Fibroblast of lung (primary cell): ENCODE measurements at regions not wholly inside any gene's neighbourhood (a gene's known extent, or its start where the extent isn't known, plus 50 kb on each side); places are given as distances from the start of the nearest gene placed in this dataset.

Experiments
- DNase-seq, 2 donors: peaks; one replicate each; pipeline versions ENCODE4 v3.0.0 to v3.0.0-alpha.2; 2010; ENCODE audit warnings: low read depth in 2 of 2
- H2AFZ ChIP-seq: 2 replicates; pipeline ENCODE4 v1.5.1; 2012; ENCODE audit warnings: low read length, control low read depth, inconsistent platforms
- H3K27ac ChIP-seq: 2 replicates; pipeline ENCODE4 v1.5.1; 2011; ENCODE audit warnings: low read length, control low read depth; ENCODE audit not compliant: insufficient read depth
- H3K27me3 ChIP-seq: 2 replicates; pipeline ENCODE4 v1.5.1; 2011; ENCODE audit warnings: mild to moderate bottlenecking, low read length; ENCODE audit not compliant: control insufficient read depth, insufficient read depth
- H3K36me3 ChIP-seq: 2 replicates; pipeline ENCODE4 v1.5.1; 2011; ENCODE audit warnings: low read length; ENCODE audit not compliant: control insufficient read depth, insufficient read depth
- H3K4me1 ChIP-seq: 2 replicates; pipeline ENCODE4 v1.5.1; 2011; ENCODE audit warnings: low read length; ENCODE audit not compliant: control insufficient read depth, insufficient read depth; ENCODE audit errors: extremely low read depth
- H3K4me2 ChIP-seq: 2 replicates; pipeline ENCODE4 v1.5.1; 2011; ENCODE audit warnings: low read length, control low read depth; ENCODE audit not compliant: insufficient read depth; ENCODE audit errors: extremely low read depth
- H3K4me3 ChIP-seq, 4 experiments: fragments of 200-600 bp in 1 of 4; sonication (generic) in 1 of 4; replicated peaks in 1 of 4; 2 replicates each; pipeline ENCODE4 v1.5.1; 2011 to 2016; ENCODE audit warnings: low read length in 4 of 4, low read depth in 3 of 4, mild to moderate bottlenecking in 3 of 4, control low read depth in 2 of 4, inconsistent platforms in 1 of 4, mixed read lengths in 1 of 4; ENCODE audit not compliant: insufficient read depth in 1 of 4; ENCODE audit errors: control extremely low read depth in 1 of 4
- H3K79me2 ChIP-seq: 2 replicates; pipeline ENCODE4 v1.5.1; 2012; ENCODE audit warnings: mild to moderate bottlenecking, low read length, inconsistent platforms; ENCODE audit not compliant: control insufficient read depth, insufficient read depth
- H3K9ac ChIP-seq: 2 replicates; pipeline ENCODE4 v1.5.1; 2011; ENCODE audit warnings: mild to moderate bottlenecking, low read length, control low read depth; ENCODE audit not compliant: insufficient read depth
- H3K9me3 ChIP-seq: 2 replicates; pipeline ENCODE4 v1.5.1; 2012; ENCODE audit warnings: low read depth, low read length; ENCODE audit not compliant: control insufficient read depth, insufficient read depth
- H4K20me1 ChIP-seq: 2 replicates; pipeline ENCODE4 v1.5.1; 2011; ENCODE audit warnings: low read length; ENCODE audit not compliant: control insufficient read depth, insufficient read depth; ENCODE audit errors: extremely low read depth
- CTCF ChIP-seq, 2 donors: IDR thresholded peaks in 1 of 2; conservative IDR thresholded peaks in 1 of 2; 1 replicate in 1 of 2; 2 replicates in 1 of 2; pipeline ENCODE4 v1.5.1; 2011 to 2012; ENCODE audit warnings: low read length in 2 of 2, control low read depth in 1 of 2, inconsistent platforms in 1 of 2, low read depth in 1 of 2, mild to moderate bottlenecking in 1 of 2
- EZH2 ChIP-seq: IDR thresholded peaks from 2 replicates; pipeline ENCODE4 v1.5.1; 2012; ENCODE audit warnings: low read length, control low read depth, mild to moderate bottlenecking; ENCODE audit errors: missing control alignments

GRCh38 chr22:48282804-48283203 lies 1520.4 kb downstream of the TBC1D22A start:
- Histone ChIP-seq H3K9ac (no peak overlapping the region), H4K20me1 (no peaks in the 10 kb centered on the region), H3K4me2 (no peak overlapping the region), H3K79me2 (no peaks in the 10 kb centered on the region), H3K4me1 (no peaks in the 10 kb centered on the region), H3K27ac (no peak overlapping the region), H3K4me3 (no peak overlapping the region), H3K36me3 (no peaks in the 10 kb centered on the region), H3K9me3 (no peaks in the 10 kb centered on the region), H3K27me3 (no peaks in the 10 kb centered on the region), H2AFZ (no peak overlapping the region)
- TF ChIP-seq CTCF (conservative IDR thresholded peaks at IDR 0.05 in 1 of 2, IDR thresholded peaks at IDR 0.05 in 1 of 2; ENCODE audit: low read depth in 1 of 2, low read length in 2 of 2) (no peak), EZH2 (no peak)
- no peak for DNase-seq

- Histone ChIP-seq H3K9ac (no peak overlapping the region), H3K79me2 (no peaks in the 10 kb centered on the region), H3K4me1 (no peaks in the 10 kb centered on the region), H3K27me3 (no peaks in the 10 kb centered on the region), H3K4me2 (no peak overlapping the region), H2AFZ (no peak overlapping the region), H3K9me3 (no peaks in the 10 kb centered on the region), H3K4me3 (no peak overlapping the region), H3K27ac (no peak overlapping the region), H4K20me1 (no peaks in the 10 kb centered on the region), H3K36me3 (no peaks in the 10 kb centered on the region)
- DNase-seq: no peak
- TF ChIP-seq EZH2: no peak
- TF ChIP-seq CTCF (conservative IDR thresholded peaks at IDR 0.05 in 1 of 2, IDR thresholded peaks at IDR 0.05 in 1 of 2; ENCODE audit: low read depth in 1 of 2, low read length in 2 of 2): no peak
Observed at GRCh38 chr22:48279461-48279756, 1517.0 kb downstream of the TBC1D22A start.

- no peak overlapping the region for H2AFZ ChIP-seq
- H3K27ac ChIP-seq: no peak overlapping the region
- H3K4me1 ChIP-seq: no peaks in the 10 kb centered on the region
- no peaks in the 10 kb centered on the region for H3K27me3 ChIP-seq
- H3K9me3 ChIP-seq: no peaks in the 10 kb centered on the region
- no peak for TF ChIP-seq CTCF (conservative IDR thresholded peaks at IDR 0.05 in 1 of 2, IDR thresholded peaks at IDR 0.05 in 1 of 2; ENCODE audit: low read depth in 1 of 2, low read length in 2 of 2)
- no peak for TF ChIP-seq EZH2
- DNase-seq: no peak
- no peaks in the 10 kb centered on the region for H3K36me3 ChIP-seq
- H3K4me3 ChIP-seq: no peak overlapping the region
- H3K79me2 ChIP-seq: no peaks in the 10 kb centered on the region
- H3K4me2 ChIP-seq: no peak overlapping the region
- H4K20me1 ChIP-seq: no peaks in the 10 kb centered on the region
- H3K9ac ChIP-seq: no peak overlapping the region
Observed at GRCh38 chr22:48278620-48279460, 1516.4 kb downstream of the TBC1D22A start.
